ENCODE measurements at regions not wholly inside any gene's neighbourhood (a gene's known extent, or its start where the extent isn't known, plus 50 kb on each side); places are given as distances from the start of the nearest gene placed in this dataset.

GRCh38 chr22:34306361-34306760, 386.1 kb upstream of the LARGE1 start:
- H3K27me3 ChIP-seq (replicated peaks; ENCODE audit: control insufficient read depth, insufficient read depth, low read length), result no peaks in the 10 kb centered on the region
- no peak for DNase-seq (ENCODE audit: extremely low read depth, insufficient read length)
- no peaks in the 10 kb centered on the region for H3K36me3 ChIP-seq (ENCODE audit: control insufficient read depth, insufficient read depth, low read length)
- TF ChIP-seq CTCF (IDR thresholded peaks at IDR 0.05; ENCODE audit: insufficient read depth, low read length, poor library complexity, severe bottlenecking), result no peak
- H3K4me3 ChIP-seq (replicated peaks; ENCODE audit: low read depth, low read length), result no peak overlapping the region

GRCh38 chr22:34308101-34308500, 387.8 kb upstream of the LARGE1 start:
- TF ChIP-seq CTCF (IDR thresholded peaks at IDR 0.05; ENCODE audit: insufficient read depth, low read length, poor library complexity, severe bottlenecking), result no peak
- DNase-seq (ENCODE audit: extremely low read depth, insufficient read length), result no peak
- no peaks in the 10 kb centered on the region for H3K36me3 ChIP-seq (ENCODE audit: control insufficient read depth, insufficient read depth, low read length)
- no peak overlapping the region for H3K4me3 ChIP-seq (replicated peaks; ENCODE audit: low read depth, low read length)
- no peaks in the 10 kb centered on the region for H3K27me3 ChIP-seq (replicated peaks; ENCODE audit: control insufficient read depth, insufficient read depth, low read length)

- TF ChIP-seq CTCF (IDR thresholded peaks at IDR 0.05; ENCODE audit: insufficient read depth, low read length, poor library complexity, severe bottlenecking), result no peak
- no peak for DNase-seq (ENCODE audit: extremely low read depth, insufficient read length)
- Histone ChIP-seq H3K27me3 (replicated peaks; ENCODE audit: control insufficient read depth, insufficient read depth, low read length) (no peaks in the 10 kb centered on the region), H3K4me3 (replicated peaks; ENCODE audit: low read depth, low read length) (no peak overlapping the region), H3K36me3 (ENCODE audit: control insufficient read depth, insufficient read depth, low read length) (no peaks in the 10 kb centered on the region)
These were observed 399.1 kb upstream of the LARGE1 start for GRCh38 chr22:34319346-34319745.

- Histone ChIP-seq H3K36me3 (ENCODE audit: control insufficient read depth, insufficient read depth, low read length) (no peaks in the 10 kb centered on the region), H3K4me3 (replicated peaks; ENCODE audit: low read depth, low read length) (no peak overlapping the region), H3K27me3 (replicated peaks; ENCODE audit: control insufficient read depth, insufficient read depth, low read length) (no peaks in the 10 kb centered on the region)
- no peak for DNase-seq (ENCODE audit: extremely low read depth, insufficient read length)
- no peak for TF ChIP-seq CTCF (IDR thresholded peaks at IDR 0.05; ENCODE audit: insufficient read depth, low read length, poor library complexity, severe bottlenecking)
These were observed 404.5 kb upstream of the LARGE1 start for GRCh38 chr22:34324763-34325162.

- Histone ChIP-seq H3K36me3 (ENCODE audit: control insufficient read depth, insufficient read depth, low read length) (no peaks in the 10 kb centered on the region), H3K4me3 (replicated peaks; ENCODE audit: low read depth, low read length) (no peak overlapping the region), H3K27me3 (replicated peaks; ENCODE audit: control insufficient read depth, insufficient read depth, low read length) (no peaks in the 10 kb centered on the region)
- no peak for TF ChIP-seq CTCF (IDR thresholded peaks at IDR 0.05; ENCODE audit: insufficient read depth, low read length, poor library complexity, severe bottlenecking)
- DNase-seq (ENCODE audit: extremely low read depth, insufficient read length), result no peak
These were observed 406.6 kb upstream of the LARGE1 start for GRCh38 chr22:34326901-34327300.

- Histone ChIP-seq H3K4me3 (replicated peaks; ENCODE audit: low read depth, low read length) (no peak overlapping the region), H3K36me3 (ENCODE audit: control insufficient read depth, insufficient read depth, low read length) (no peaks in the 10 kb centered on the region), H3K27me3 (replicated peaks; ENCODE audit: control insufficient read depth, insufficient read depth, low read length) (no peaks in the 10 kb centered on the region)
- no peak for TF ChIP-seq CTCF (IDR thresholded peaks at IDR 0.05; ENCODE audit: insufficient read depth, low read length, poor library complexity, severe bottlenecking)
- DNase-seq (ENCODE audit: extremely low read depth, insufficient read length), result no peak
These were observed 410.2 kb upstream of the LARGE1 start for GRCh38 chr22:34330432-34330831.

Data from GM06990 (cell line).